A673 (cell line): ENCODE measurements at regions not wholly inside any gene's neighbourhood (a gene's known extent, or its start where the extent isn't known, plus 50 kb on each side); places are given as distances from the start of the nearest gene placed in this dataset.

Source experiments
- BruUV-seq: library from RNA; stranded (reverse); fragments of 400-500 nt; replicated peaks from 2 replicates; lab custom pipeline; 2021; lab: Mats Ljungman, UMichigan
- CTCF ChIA-PET: fragments of 300-600 bp; sonication (Branson Sonifier 250); formaldehyde crosslinking; loops from one replicate; lab custom pipeline; 2022; ENCODE audit warnings: antibody characterized with exemption; lab: Charles Lee
- POLR2A ChIA-PET: fragments of 300-600 bp; sonication (Branson Sonifier 250); formaldehyde crosslinking; loops from one replicate; lab custom pipeline; 2022; ENCODE audit warnings: antibody characterized with exemption; ENCODE audit not compliant: low non-redundant PET; lab: Charles Lee
- DNase-seq: peaks from one replicate; pipeline ENCODE4 v3.0.0-alpha.2; 2015; ENCODE audit warnings: low spot score
- H3K27ac ChIP-seq: fragments of 200-600 bp; sonication (generic); 2 replicates; pipeline ENCODE4 v1.5.1; 2016; ENCODE audit warnings: mixed run types, low read depth, mild to moderate bottlenecking, mixed read lengths, antibody characterized with exemption, low read length; ENCODE audit not compliant: poor library complexity, severe bottlenecking
- H3K27me3 ChIP-seq: fragments of 200-600 bp; sonication (generic); replicated peaks from 2 replicates; pipeline ENCODE4 v1.6.1; 2017; ENCODE audit warnings: mixed run types, low read depth, mild to moderate bottlenecking, mixed read lengths, antibody characterized with exemption, low read length; ENCODE audit not compliant: insufficient read depth, poor library complexity
- H3K36me3 ChIP-seq: fragments of 200-600 bp; sonication (generic); 2 replicates; pipeline ENCODE4 v1.6.1; 2016; ENCODE audit warnings: mixed run types, mild to moderate bottlenecking, mixed read lengths, antibody characterized with exemption, low read length; ENCODE audit not compliant: insufficient read depth, poor library complexity, severe bottlenecking
- H3K4me1 ChIP-seq: fragments of 200-600 bp; sonication (generic); 2 replicates; pipeline ENCODE4 v1.6.1; 2017; ENCODE audit warnings: mixed run types, mild to moderate bottlenecking, mixed read lengths, antibody characterized with exemption, low read length; ENCODE audit not compliant: insufficient read depth, poor library complexity, severe bottlenecking
- H3K4me3 ChIP-seq: fragments of 200-600 bp; sonication (generic); 2 replicates; pipeline ENCODE4 v1.5.1; 2016; ENCODE audit warnings: low read depth, mixed run types, mild to moderate bottlenecking, mixed read lengths, low read length; ENCODE audit not compliant: poor library complexity, severe bottlenecking
- H3K9me3 ChIP-seq: fragments of 200-600 bp; sonication (generic); 2 replicates; pipeline ENCODE4 v1.6.1; 2016; ENCODE audit warnings: mixed run types, low read depth, mild to moderate bottlenecking, mixed read lengths, antibody characterized with exemption, low read length; ENCODE audit not compliant: poor library complexity, severe bottlenecking
- EZH2 ChIP-seq: fragments of 200-600 bp; sonication (generic); IDR thresholded peaks from 2 replicates; pipeline ENCODE4 v1.6.1; 2017; ENCODE audit warnings: borderline replicate concordance, low read depth, mild to moderate bottlenecking, mixed read lengths, antibody characterized with exemption, low read length; ENCODE audit not compliant: poor library complexity, severe bottlenecking
- intact Hi-C: fragments of 100-400 bp; cut with micrococcal nuclease; formaldehyde crosslinking; loops from one replicate; pipeline ENCODE4 v1.10.0; 2022; ENCODE audit not compliant: unreplicated experiment
- TF ChIP-seq, protein P1 (sequence below): fragments of 300-800, 200-600 bp; sonication (generic); conservative IDR thresholded peaks from 2 replicates; pipeline ENCODE4 v1.5.1; 2017; ENCODE audit warnings: low read depth, mild to moderate bottlenecking, antibody characterized with exemption, low read length, moderate library complexity, mixed read lengths

GRCh38 chrX:30065226-30065625 is 150.1 kb upstream of the MAGEB2 start:
- H3K27ac ChIP-seq, result no peak overlapping the region
- POLR2A ChIA-PET, result no interaction called here
- no peak for DNase-seq
- BruUV-seq, result no TSS peak
- H3K4me3 ChIP-seq, result no peak overlapping the region
- no peaks in the 10 kb centered on the region for H3K9me3 ChIP-seq
- CTCF ChIA-PET, result no interaction called here
- intact Hi-C loops, result no loop called here
- TF ChIP-seq EZH2, result no peak
- TF ChIP-seq, protein P1, sequence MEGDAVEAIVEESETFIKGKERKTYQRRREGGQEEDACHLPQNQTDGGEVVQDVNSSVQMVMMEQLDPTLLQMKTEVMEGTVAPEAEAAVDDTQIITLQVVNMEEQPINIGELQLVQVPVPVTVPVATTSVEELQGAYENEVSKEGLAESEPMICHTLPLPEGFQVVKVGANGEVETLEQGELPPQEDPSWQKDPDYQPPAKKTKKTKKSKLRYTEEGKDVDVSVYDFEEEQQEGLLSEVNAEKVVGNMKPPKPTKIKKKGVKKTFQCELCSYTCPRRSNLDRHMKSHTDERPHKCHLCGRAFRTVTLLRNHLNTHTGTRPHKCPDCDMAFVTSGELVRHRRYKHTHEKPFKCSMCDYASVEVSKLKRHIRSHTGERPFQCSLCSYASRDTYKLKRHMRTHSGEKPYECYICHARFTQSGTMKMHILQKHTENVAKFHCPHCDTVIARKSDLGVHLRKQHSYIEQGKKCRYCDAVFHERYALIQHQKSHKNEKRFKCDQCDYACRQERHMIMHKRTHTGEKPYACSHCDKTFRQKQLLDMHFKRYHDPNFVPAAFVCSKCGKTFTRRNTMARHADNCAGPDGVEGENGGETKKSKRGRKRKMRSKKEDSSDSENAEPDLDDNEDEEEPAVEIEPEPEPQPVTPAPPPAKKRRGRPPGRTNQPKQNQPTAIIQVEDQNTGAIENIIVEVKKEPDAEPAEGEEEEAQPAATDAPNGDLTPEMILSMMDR, result no peak
- H3K36me3 ChIP-seq, result no peaks in the 10 kb centered on the region
- H3K4me1 ChIP-seq, result no peaks in the 10 kb centered on the region
- H3K27me3 ChIP-seq, result no peaks in the 10 kb centered on the region

DNA sequence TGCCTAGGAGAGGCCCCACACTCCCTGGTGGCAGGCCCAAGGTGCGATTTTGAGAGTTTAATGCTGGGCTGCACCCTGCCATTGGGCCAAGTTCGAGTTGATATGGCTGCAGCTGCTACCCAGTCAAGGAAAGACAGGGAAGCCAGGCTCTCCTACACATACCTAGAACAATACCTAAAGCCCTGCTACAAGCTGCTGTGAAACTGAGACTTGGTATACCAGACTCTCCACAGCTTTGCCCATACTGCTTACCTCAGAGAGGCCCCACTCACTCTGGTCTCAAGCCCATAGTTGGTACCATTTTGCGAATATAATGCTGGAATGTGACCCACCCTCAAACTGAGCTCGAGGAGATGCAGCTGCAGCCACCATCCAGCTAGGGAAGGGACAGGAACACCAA is 147.7 kb upstream of the MAGEB2 start:
- intact Hi-C loops, result no loop called here
- H3K4me3 ChIP-seq, result no peak overlapping the region
- H3K27ac ChIP-seq, result no peak overlapping the region
- H3K4me1 ChIP-seq, result no peaks in the 10 kb centered on the region
- BruUV-seq, result no TSS peak
- DNase-seq, result no peak
- TF ChIP-seq EZH2, result no peak
- TF ChIP-seq, protein P1, result no peak
- no peaks in the 10 kb centered on the region for H3K27me3 ChIP-seq
- no peaks in the 10 kb centered on the region for H3K36me3 ChIP-seq
- ChIA-PET CTCF (no interaction called here), POLR2A (no interaction called here)
- H3K9me3 ChIP-seq, result no peaks in the 10 kb centered on the region

DNA sequence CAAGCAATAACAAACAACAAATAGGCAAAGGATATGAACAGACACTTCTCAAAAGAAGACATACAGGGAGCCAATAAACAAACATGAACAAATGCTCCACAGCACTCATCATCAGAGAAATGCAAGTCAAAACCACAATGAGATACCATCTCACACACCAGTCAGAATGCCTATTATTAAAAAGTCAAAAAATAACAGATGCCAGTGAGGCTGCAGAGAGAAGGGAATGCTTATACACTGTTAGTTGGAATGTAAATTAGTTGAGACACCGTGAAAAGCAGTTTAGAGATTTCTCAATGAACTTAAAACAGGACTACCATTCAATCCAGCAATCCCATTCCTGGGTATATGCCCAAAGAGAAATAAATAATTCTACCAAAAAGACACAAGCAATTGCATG is 129.8 kb upstream of the MAGEB2 start:
- CTCF ChIA-PET, result no interaction called here

More for the DNA sequence above, 129.8 kb upstream of the MAGEB2 start:
- TF ChIP-seq, protein P1, result no peak
- TF ChIP-seq EZH2, result no peak
- no peaks in the 10 kb centered on the region for H3K36me3 ChIP-seq
- no peaks in the 10 kb centered on the region for H3K9me3 ChIP-seq
- H3K4me3 ChIP-seq, result no peak overlapping the region
- DNase-seq, result no peak
- H3K27me3 ChIP-seq, result no peaks in the 10 kb centered on the region
- BruUV-seq, result no TSS peak
- no peaks in the 10 kb centered on the region for H3K4me1 ChIP-seq
- no peak overlapping the region for H3K27ac ChIP-seq
- POLR2A ChIA-PET, result no interaction called here
- intact Hi-C loops, result no loop called here
